ENCODE measurements at regions not wholly inside any gene's neighbourhood (a gene's known extent, or its start where the extent isn't known, plus 50 kb on each side); places are given as distances from the start of the nearest gene placed in this dataset.
"Not testable (repeated sequence)": the region's sequence is repeated elsewhere in the genome, so short reads cannot be mapped to it uniquely, and the experiment has no call there.

GRCh38 chrX:97909245-97909644 is 1025.5 kb downstream of the RPA4 start:
- no peaks in the 10 kb centered on the region for H3K27me3 Mint-ChIP-seq
- DNase-seq (no peak), ATAC-seq (ENCODE audit: low read depth) (no peak)
- no peaks in the 10 kb centered on the region for H3K4me1 Mint-ChIP-seq
- no peaks in the 10 kb centered on the region for H3K36me3 Mint-ChIP-seq
- POLR2A ChIA-PET: no interaction called here
- no peak overlapping the region for H3K4me3 Mint-ChIP-seq
- H3K27ac Mint-ChIP-seq: no peak overlapping the region
- H3K9me3 Mint-ChIP-seq: no peaks in the 10 kb centered on the region

GRCh38 chrX:97915390-97915789 is 1031.7 kb downstream of the RPA4 start:
- H3K27me3 Mint-ChIP-seq; DNase-seq; H3K27ac Mint-ChIP-seq; H3K9me3 Mint-ChIP-seq; H3K4me1 Mint-ChIP-seq; ATAC-seq (ENCODE audit: low read depth); H3K36me3 Mint-ChIP-seq; POLR2A ChIA-PET; H3K4me3 Mint-ChIP-seq: not testable (repeated sequence)

GRCh38 chrX:97921223-97921622 is 1037.5 kb downstream of the RPA4 start:
- ATAC-seq (ENCODE audit: low read depth); H3K36me3 Mint-ChIP-seq; DNase-seq; POLR2A ChIA-PET; H3K4me1 Mint-ChIP-seq; H3K27me3 Mint-ChIP-seq; H3K4me3 Mint-ChIP-seq; H3K27ac Mint-ChIP-seq; H3K9me3 Mint-ChIP-seq: not testable (repeated sequence)

- Mint-ChIP-seq H3K4me3 (no peak overlapping the region), H3K27ac (no peak overlapping the region), H3K9me3 (no peaks in the 10 kb centered on the region), H3K36me3 (no peaks in the 10 kb centered on the region), H3K4me1 (no peaks in the 10 kb centered on the region), H3K27me3 (no peaks in the 10 kb centered on the region)
- ATAC-seq (ENCODE audit: low read depth): no peak
- no peak for DNase-seq
- POLR2A ChIA-PET: no interaction called here
These were observed 1047.9 kb downstream of the RPA4 start for GRCh38 chrX:97931586-97931985.

GRCh38 chrX:97936296-97936695 is 1052.6 kb downstream of the RPA4 start:
- Mint-ChIP-seq H3K27ac (no peak overlapping the region), H3K9me3 (no peaks in the 10 kb centered on the region), H3K36me3 (no peaks in the 10 kb centered on the region), H3K27me3 (no peaks in the 10 kb centered on the region), H3K4me1 (no peaks in the 10 kb centered on the region), H3K4me3 (no peak overlapping the region)
- DNase-seq (no peak), ATAC-seq (ENCODE audit: low read depth) (no peak)
- POLR2A ChIA-PET: no interaction called here

- no peaks in the 10 kb centered on the region for H3K36me3 Mint-ChIP-seq
- H3K27ac Mint-ChIP-seq: no peak overlapping the region
- H3K4me1 Mint-ChIP-seq: no peaks in the 10 kb centered on the region
- ATAC-seq (ENCODE audit: low read depth) (no peak), DNase-seq (no peak)
- no peaks in the 10 kb centered on the region for H3K27me3 Mint-ChIP-seq
- H3K9me3 Mint-ChIP-seq: no peaks in the 10 kb centered on the region
- no peak overlapping the region for H3K4me3 Mint-ChIP-seq
- POLR2A ChIA-PET: no interaction called here
These were observed 1055.0 kb downstream of the RPA4 start for GRCh38 chrX:97938706-97939105.

GRCh38 chrX:97968376-97969163 is 1084.9 kb downstream of the RPA4 start:
- Mint-ChIP-seq H3K9me3 (no peaks in the 10 kb centered on the region), H3K4me1 (no peaks in the 10 kb centered on the region), H3K27me3 (no peaks in the 10 kb centered on the region), H3K36me3 (no peaks in the 10 kb centered on the region), H3K4me3 (no peak overlapping the region), H3K27ac (no peak overlapping the region)
- DNase-seq (no peak), ATAC-seq (ENCODE audit: low read depth) (no peak)
- POLR2A ChIA-PET: no interaction called here

GRCh38 chrX:97984641-97985040 is 1100.9 kb downstream of the RPA4 start:
- Mint-ChIP-seq H3K27me3 (no peaks in the 10 kb centered on the region), H3K27ac (no peak overlapping the region), H3K4me3 (no peak overlapping the region), H3K4me1 (no peaks in the 10 kb centered on the region), H3K36me3 (no peaks in the 10 kb centered on the region), H3K9me3 (no peaks in the 10 kb centered on the region)
- POLR2A ChIA-PET: no interaction called here
- no peak for ATAC-seq (ENCODE audit: low read depth)
- DNase-seq: no peak

- no peaks in the 10 kb centered on the region for H3K36me3 Mint-ChIP-seq
- DNase-seq (no peak), ATAC-seq (ENCODE audit: low read depth) (no peak)
- H3K9me3 Mint-ChIP-seq: no peaks in the 10 kb centered on the region
- H3K4me3 Mint-ChIP-seq: no peak overlapping the region
- no peaks in the 10 kb centered on the region for H3K4me1 Mint-ChIP-seq
- POLR2A ChIA-PET: no interaction called here
- no peaks in the 10 kb centered on the region for H3K27me3 Mint-ChIP-seq
- no peak overlapping the region for H3K27ac Mint-ChIP-seq
These were observed 1101.4 kb downstream of the RPA4 start for GRCh38 chrX:97985096-97985495.

- Mint-ChIP-seq H3K4me1 (no peaks in the 10 kb centered on the region), H3K27me3 (no peaks in the 10 kb centered on the region), H3K4me3 (no peak overlapping the region), H3K36me3 (no peaks in the 10 kb centered on the region), H3K27ac (no peak overlapping the region), H3K9me3 (peaks cover 6% of the 10 kb centered on the region)
- no peak for ATAC-seq (ENCODE audit: low read depth)
- no peak for DNase-seq
- POLR2A ChIA-PET: no interaction called here
These were observed 1104.3 kb downstream of the RPA4 start for GRCh38 chrX:97987979-97988378.

- ATAC-seq (ENCODE audit: low read depth) (no peak), DNase-seq (no peak)
- POLR2A ChIA-PET: no interaction called here
- H3K27me3 Mint-ChIP-seq: no peaks in the 10 kb centered on the region
- H3K4me3 Mint-ChIP-seq: no peak overlapping the region
- peaks cover 6% of the 10 kb centered on the region for H3K9me3 Mint-ChIP-seq
- no peaks in the 10 kb centered on the region for H3K36me3 Mint-ChIP-seq
- H3K27ac Mint-ChIP-seq: no peak overlapping the region
- no peaks in the 10 kb centered on the region for H3K4me1 Mint-ChIP-seq
These were observed 1112.1 kb downstream of the RPA4 start for GRCh38 chrX:97995834-97996233.

GRCh38 chrX:98028691-98029090 is 1145.0 kb downstream of the RPA4 start:
- POLR2A ChIA-PET: no interaction called here
- Mint-ChIP-seq H3K27me3 (no peaks in the 10 kb centered on the region), H3K9me3 (no peaks in the 10 kb centered on the region), H3K4me1 (no peaks in the 10 kb centered on the region), H3K27ac (no peak overlapping the region), H3K4me3 (no peak overlapping the region), H3K36me3 (no peaks in the 10 kb centered on the region)
- ATAC-seq (ENCODE audit: low read depth) (no peak), DNase-seq (no peak)

GRCh38 chrX:98029861-98030260 is 1146.2 kb downstream of the RPA4 start:
- H3K36me3 Mint-ChIP-seq: no peaks in the 10 kb centered on the region
- H3K4me1 Mint-ChIP-seq: no peaks in the 10 kb centered on the region
- H3K4me3 Mint-ChIP-seq: no peak overlapping the region
- DNase-seq (no peak), ATAC-seq (ENCODE audit: low read depth) (no peak)
- H3K27ac Mint-ChIP-seq: no peak overlapping the region
- no peaks in the 10 kb centered on the region for H3K27me3 Mint-ChIP-seq
- H3K9me3 Mint-ChIP-seq: no peaks in the 10 kb centered on the region
- POLR2A ChIA-PET: no interaction called here

- no peak for DNase-seq
- POLR2A ChIA-PET: no interaction called here
- Mint-ChIP-seq H3K4me1 (no peaks in the 10 kb centered on the region), H3K27me3 (no peaks in the 10 kb centered on the region), H3K9me3 (no peaks in the 10 kb centered on the region), H3K36me3 (no peaks in the 10 kb centered on the region), H3K4me3 (no peak overlapping the region), H3K27ac (no peak overlapping the region)
- ATAC-seq (ENCODE audit: low read depth): no peak
These were observed 1173.5 kb downstream of the RPA4 start for GRCh38 chrX:98057176-98057575.

- POLR2A ChIA-PET: no interaction called here
- Mint-ChIP-seq H3K27me3 (no peaks in the 10 kb centered on the region), H3K4me1 (no peaks in the 10 kb centered on the region), H3K9me3 (peaks cover 3% of the 10 kb centered on the region), H3K36me3 (no peaks in the 10 kb centered on the region), H3K27ac (no peak overlapping the region), H3K4me3 (no peak overlapping the region)
- ATAC-seq (ENCODE audit: low read depth): no peak
- no peak for DNase-seq
These were observed 1181.4 kb downstream of the RPA4 start for GRCh38 chrX:98065151-98065550.
